NCI-H2227 (cell line): ENCODE measurements at regions not wholly inside any gene's neighbourhood (a gene's known extent, or its start where the extent isn't known, plus 50 kb on each side); places are given as distances from the start of the nearest gene placed in this dataset.

Experiments used
- DNase-seq: peaks from one replicate; lab custom pipeline; 2025; ENCODE audit not compliant: unreplicated experiment; lab: John Stamatoyannopoulos, UW

DNA sequence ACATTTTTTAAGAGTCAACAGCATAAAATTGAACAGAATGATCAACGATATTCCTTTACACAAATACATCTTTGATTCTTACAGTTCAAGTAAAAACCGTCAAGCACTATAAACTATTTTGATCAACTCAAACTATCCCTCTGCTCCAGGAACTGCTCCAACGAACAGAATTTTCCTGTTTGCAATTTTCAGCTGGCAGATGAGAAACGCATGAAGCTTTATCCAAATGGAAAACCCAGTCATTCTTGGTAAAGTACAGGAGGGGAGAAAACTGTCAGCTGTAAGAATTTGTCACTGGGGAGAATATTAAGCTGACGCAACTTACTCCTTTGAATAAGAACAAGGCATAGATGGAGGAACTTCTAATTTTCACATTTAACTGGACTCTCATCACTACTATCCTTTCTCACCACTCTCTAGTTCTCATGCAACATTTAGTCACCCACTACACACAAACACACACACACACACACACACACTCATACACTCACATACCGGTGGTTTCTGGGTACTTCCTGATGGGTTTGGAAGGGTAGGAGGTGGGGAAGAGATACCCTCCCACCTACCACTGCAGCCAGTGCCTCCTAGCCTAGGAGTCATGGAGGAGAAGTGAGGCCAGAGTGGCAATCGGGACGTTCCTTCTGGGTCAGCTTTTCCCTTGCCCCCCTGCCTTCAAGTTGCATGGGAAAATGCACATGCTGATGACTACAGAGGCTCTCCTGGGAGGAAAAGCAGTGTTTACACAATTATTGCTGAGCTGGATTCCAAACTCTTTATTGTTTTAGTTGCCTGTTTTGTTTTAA is 54.0 kb upstream of the SPATS2L start:
- no peak for DNase-seq

DNA sequence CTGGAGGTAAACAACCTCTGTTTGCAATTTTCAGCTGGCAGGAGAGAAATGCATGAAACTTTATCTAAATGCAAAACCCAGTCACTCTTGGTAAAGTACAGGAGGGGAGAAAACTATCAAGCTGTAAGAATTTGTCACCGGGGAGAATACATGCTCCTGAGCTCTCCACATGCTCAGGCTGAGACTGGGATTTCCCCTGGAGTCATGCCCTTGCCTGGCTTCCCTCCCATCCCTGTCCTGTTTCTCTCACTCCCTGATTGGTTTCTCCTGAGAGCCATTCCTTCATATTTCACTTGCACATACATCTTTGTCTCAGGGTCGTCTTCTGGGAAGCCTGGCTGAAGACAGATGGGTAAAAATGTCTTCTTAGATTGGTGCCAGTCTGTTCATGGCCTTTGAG is 52.9 kb upstream of the SPATS2L start:
- DNase-seq, result no peak

DNA sequence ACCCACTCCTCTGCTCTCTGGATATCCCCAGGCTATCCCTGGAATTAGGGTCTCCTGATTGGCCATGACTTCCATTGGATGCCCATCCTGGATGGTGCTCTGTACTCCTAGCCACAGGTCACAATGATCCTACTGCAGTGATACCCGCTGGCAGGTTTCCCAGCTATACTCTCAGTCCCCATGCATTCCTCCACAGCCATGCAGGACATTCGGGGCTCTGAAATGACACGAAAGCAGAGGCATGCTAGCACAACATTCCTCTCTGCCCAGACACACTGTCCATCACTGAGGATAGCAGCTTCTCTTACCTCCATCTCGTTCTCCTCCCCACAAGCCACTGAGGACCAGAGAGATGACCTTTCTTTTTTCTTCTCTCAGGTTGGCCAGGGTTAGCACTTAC is 51.7 kb upstream of the SPATS2L start:
- no peak for DNase-seq

DNA sequence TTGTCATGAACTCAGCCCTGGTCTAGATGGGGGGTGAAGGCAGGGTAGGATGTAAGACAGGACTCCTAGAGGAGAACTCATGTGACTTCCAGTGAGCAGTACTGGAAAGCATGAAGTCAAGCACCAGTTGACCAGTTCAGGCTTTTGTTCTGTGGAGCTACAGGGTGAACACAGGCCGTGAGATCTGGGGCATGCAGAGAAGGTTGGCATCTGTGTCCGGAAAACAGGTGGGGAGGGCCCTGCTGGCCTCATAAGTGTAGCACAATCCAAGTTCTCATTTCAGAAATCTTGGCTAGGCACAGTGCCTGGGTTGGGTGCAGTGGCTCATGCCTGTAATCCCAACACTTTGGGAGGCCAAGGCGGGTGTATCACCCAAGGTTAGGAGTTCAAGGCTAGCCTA is 50.9 kb upstream of the SPATS2L start:
- no peak for DNase-seq
